SK-N-SH treated with all-trans-retinoic acid at 6 μM for 48 hours (cell line): ENCODE measurements at regions not wholly inside any gene's neighbourhood (a gene's known extent, or its start where the extent isn't known, plus 50 kb on each side); places are given as distances from the start of the nearest gene placed in this dataset.

Experiments used
- ATAC-seq: fragments of 200-7000 bp; cut with Tn5 transposase; 3 replicates; pipeline ENCODE4 v1.9.1; 2020; ENCODE audit warnings: mild to moderate bottlenecking, moderate library complexity
- ARNTL ChIP-seq: fragments of 450-650 bp; formaldehyde crosslinking; IDR thresholded peaks from 2 replicates; pipeline ENCODE4 v1.5.0; 2020; ENCODE audit warnings: low read depth, mild to moderate bottlenecking, moderate library complexity, borderline replicate concordance
- CREB5 ChIP-seq: fragments of 250-450 bp; sonication (Bioruptor Pico); IDR thresholded peaks from 2 replicates; pipeline ENCODE4 v1.5.1; 2020; ENCODE audit warnings: low read depth, mild to moderate bottlenecking, moderate library complexity
- CSDC2 ChIP-seq: fragments of 250-450 bp; sonication (Bioruptor Pico); IDR thresholded peaks from 2 replicates; pipeline ENCODE4 v1.5.0; 2020; ENCODE audit warnings: mild to moderate bottlenecking, moderate library complexity
- CSRNP3 ChIP-seq: fragments of 250-450 bp; sonication (Bioruptor Pico); IDR thresholded peaks from 2 replicates; pipeline ENCODE4 v1.5.1; 2021; ENCODE audit warnings: mild to moderate bottlenecking, moderate library complexity
- ESRRG ChIP-seq: fragments of 250-450 bp; sonication (Bioruptor Pico); IDR thresholded peaks from 2 replicates; pipeline ENCODE4 v1.6.1; 2021; ENCODE audit warnings: mild to moderate bottlenecking
- GLIS3 ChIP-seq: fragments of 250-450 bp; sonication (Bioruptor Pico); IDR thresholded peaks from 2 replicates; pipeline ENCODE4 v1.5.0; 2020; ENCODE audit warnings: mild to moderate bottlenecking, moderate library complexity
- ISL1 ChIP-seq: fragments of 250-450 bp; sonication (Bioruptor Pico); IDR thresholded peaks from 2 replicates; pipeline ENCODE4 v2.1.2; 2022; ENCODE audit warnings: mild to moderate bottlenecking, moderate library complexity
- OSR1 ChIP-seq: fragments of 250-450 bp; sonication (Bioruptor Pico); IDR thresholded peaks from 2 replicates; pipeline ENCODE4 v1.8.0; 2022; ENCODE audit warnings: moderate library complexity, mild to moderate bottlenecking, inconsistent platforms
- PATZ1 ChIP-seq: fragments of 250-450 bp; sonication (Bioruptor Pico); IDR thresholded peaks from 2 replicates; pipeline ENCODE4 v1.8.0; 2020; ENCODE audit warnings: mild to moderate bottlenecking, moderate library complexity, borderline replicate concordance
- POU6F1 ChIP-seq: fragments of 250-450 bp; sonication (Bioruptor Pico); IDR thresholded peaks from 2 replicates; pipeline ENCODE4 v1.8.0; 2021; ENCODE audit warnings: low read depth, mild to moderate bottlenecking, moderate library complexity, borderline replicate concordance
- PPARA ChIP-seq: fragments of 250-450 bp; sonication (Bioruptor Pico); IDR thresholded peaks from 2 replicates; pipeline ENCODE4 v1.5.0; 2020; ENCODE audit warnings: mild to moderate bottlenecking, borderline replicate concordance
- RARB ChIP-seq: fragments of 250-450 bp; sonication (Bioruptor Pico); IDR thresholded peaks from 2 replicates; pipeline ENCODE4 v1.8.0; 2021; ENCODE audit warnings: mild to moderate bottlenecking, moderate library complexity
- SNAI2 ChIP-seq: fragments of 250-450 bp; sonication (Bioruptor Pico); IDR thresholded peaks from 2 replicates; pipeline ENCODE4 v1.5.0; 2020; ENCODE audit warnings: mild to moderate bottlenecking, moderate library complexity
- TOX ChIP-seq: fragments of 250-450 bp; sonication (Bioruptor Pico); IDR thresholded peaks from 2 replicates; pipeline ENCODE4 v1.8.0; 2021; ENCODE audit warnings: mild to moderate bottlenecking, moderate library complexity, borderline replicate concordance
- ZC3H10 ChIP-seq: fragments of 250-450 bp; sonication (Bioruptor Pico); IDR thresholded peaks from 2 replicates; pipeline ENCODE4 v1.5.1; 2021; ENCODE audit warnings: mild to moderate bottlenecking, moderate library complexity
- ZFP3 ChIP-seq: fragments of 250-450 bp; sonication (Bioruptor Pico); IDR thresholded peaks from 2 replicates; pipeline ENCODE4 v1.5.0; 2020; ENCODE audit warnings: mild to moderate bottlenecking, moderate library complexity
- ZFP30 ChIP-seq: fragments of 450-650 bp; formaldehyde crosslinking; IDR thresholded peaks from 2 replicates; pipeline ENCODE4 v1.5.0; 2022; ENCODE audit warnings: mild to moderate bottlenecking, moderate library complexity
- ZNF565 ChIP-seq: fragments of 450-650 bp; formaldehyde crosslinking; conservative IDR thresholded peaks from 2 replicates; pipeline ENCODE4 v1.5.0; 2020; ENCODE audit warnings: low read depth, mild to moderate bottlenecking, moderate library complexity
- ZNF70 ChIP-seq: fragments of 450-650 bp; formaldehyde crosslinking; IDR thresholded peaks from 2 replicates; pipeline ENCODE4 v1.5.0; 2020; ENCODE audit warnings: mild to moderate bottlenecking, moderate library complexity
- ZNF8 ChIP-seq: fragments of 450-650 bp; formaldehyde crosslinking; IDR thresholded peaks from 2 replicates; pipeline ENCODE4 v1.5.0; 2020; ENCODE audit warnings: mild to moderate bottlenecking, moderate library complexity

GRCh38 chr1:234773936-234774677 lies 164.1 kb upstream of the IRF2BP2 start:
- TF ChIP-seq RARB (CRISPR knock-in tag): no peak
- no peak for TF ChIP-seq OSR1 (CRISPR knock-in tag)
- TF ChIP-seq ZFP30: no peak
- no peak for TF ChIP-seq ZFP3 (CRISPR knock-in tag)
- TF ChIP-seq ISL1: no peak
- no peak for TF ChIP-seq SNAI2 (CRISPR knock-in tag)
- no peak for TF ChIP-seq POU6F1
- no peak for TF ChIP-seq ARNTL (CRISPR knock-in tag)
- TF ChIP-seq ESRRG (CRISPR knock-in tag): no peak
- no peak for TF ChIP-seq GLIS3 (CRISPR knock-in tag)
- TF ChIP-seq CSDC2 (CRISPR knock-in tag): no peak
- TF ChIP-seq TOX (CRISPR knock-in tag): no peak
- no peak for TF ChIP-seq CREB5 (CRISPR knock-in tag)
- TF ChIP-seq ZNF70 (CRISPR knock-in tag): no peak
- TF ChIP-seq PPARA (CRISPR knock-in tag): no peak
- TF ChIP-seq PATZ1 (CRISPR knock-in tag): no peak
- TF ChIP-seq ZC3H10 (CRISPR knock-in tag): no peak
- TF ChIP-seq CSRNP3 (CRISPR knock-in tag): no peak
- TF ChIP-seq ZNF8: no peak
- TF ChIP-seq ZNF565: no peak
- ATAC-seq: no peak

GRCh38 chr1:234772345-234773147 lies 162.6 kb upstream of the IRF2BP2 start:
- ATAC-seq: peak; percentile 99
- TF ChIP-seq ZC3H10 (CRISPR knock-in tag) (0 out of 2 replicates have a peak, but pooled peaks have one; percentile 40), ZNF8 (no peak), TOX (CRISPR knock-in tag) (0 out of 2 replicates have a peak, but pooled peaks have one; percentile 58), POU6F1 (peak; percentile 74; the same call in 1 of the 2 replicates)

- no peak for TF ChIP-seq ZNF8
- no peak for TF ChIP-seq CSRNP3 (CRISPR knock-in tag)
- TF ChIP-seq ARNTL (CRISPR knock-in tag): no peak
- peak; percentile 9 for ATAC-seq
These were observed 161.8 kb upstream of the IRF2BP2 start for GRCh38 chr1:234771642-234772344.
